GM06990 (cell line): ENCODE measurements at regions not wholly inside any gene's neighbourhood (a gene's known extent, or its start where the extent isn't known, plus 50 kb on each side); places are given as distances from the start of the nearest gene placed in this dataset.

Source experiments
- DNase-seq: peaks from one replicate; pipeline ENCODE4 v3.0.0-alpha.2; 2011; ENCODE audit not compliant: insufficient read length; ENCODE audit errors: extremely low read depth
- H3K27me3 ChIP-seq: replicated peaks from 2 replicates; pipeline ENCODE4 v1.6.0; 2011; ENCODE audit warnings: low read length; ENCODE audit not compliant: control insufficient read depth, insufficient read depth
- H3K36me3 ChIP-seq: 2 replicates; pipeline ENCODE4 v1.5.1; 2011; ENCODE audit warnings: low read length; ENCODE audit not compliant: control insufficient read depth, insufficient read depth
- H3K4me3 ChIP-seq: replicated peaks from 2 replicates; pipeline ENCODE4 v1.5.1; 2011; ENCODE audit warnings: low read depth, mild to moderate bottlenecking, control low read depth, low read length
- TF ChIP-seq, protein P1 (sequence below): IDR thresholded peaks from 2 replicates; pipeline ENCODE4 v1.5.1; 2011; ENCODE audit warnings: low read length, control low read depth, mild to moderate bottlenecking, inconsistent platforms; ENCODE audit not compliant: insufficient read depth, poor library complexity, severe bottlenecking

DNA sequence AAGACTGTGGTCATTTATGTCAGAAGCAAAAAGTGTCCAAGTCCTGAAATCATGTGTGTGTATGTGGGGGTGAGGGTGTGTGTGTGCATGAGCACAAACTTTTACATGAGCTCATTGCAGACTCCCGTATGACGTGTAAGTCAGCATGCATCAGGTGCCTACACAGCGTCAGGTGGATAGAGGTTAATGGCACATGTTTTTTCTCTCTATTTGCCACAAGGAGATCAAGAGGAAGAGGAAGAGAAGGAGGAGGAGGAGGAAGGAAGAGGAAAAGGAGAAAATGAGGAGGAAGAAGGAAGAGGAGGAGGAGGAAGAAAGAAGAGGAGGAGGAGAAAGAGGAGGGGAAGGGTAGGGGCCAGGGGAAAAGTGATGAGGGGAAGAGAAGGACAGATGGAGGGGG lies 178.0 kb upstream of the DYNLRB2 start:
- no peak for DNase-seq
- Histone ChIP-seq H3K4me3 (no peak overlapping the region), H3K36me3 (no peaks in the 10 kb centered on the region), H3K27me3 (no peaks in the 10 kb centered on the region; the same call in 1 of the 2 replicates)
- TF ChIP-seq, protein P1, sequence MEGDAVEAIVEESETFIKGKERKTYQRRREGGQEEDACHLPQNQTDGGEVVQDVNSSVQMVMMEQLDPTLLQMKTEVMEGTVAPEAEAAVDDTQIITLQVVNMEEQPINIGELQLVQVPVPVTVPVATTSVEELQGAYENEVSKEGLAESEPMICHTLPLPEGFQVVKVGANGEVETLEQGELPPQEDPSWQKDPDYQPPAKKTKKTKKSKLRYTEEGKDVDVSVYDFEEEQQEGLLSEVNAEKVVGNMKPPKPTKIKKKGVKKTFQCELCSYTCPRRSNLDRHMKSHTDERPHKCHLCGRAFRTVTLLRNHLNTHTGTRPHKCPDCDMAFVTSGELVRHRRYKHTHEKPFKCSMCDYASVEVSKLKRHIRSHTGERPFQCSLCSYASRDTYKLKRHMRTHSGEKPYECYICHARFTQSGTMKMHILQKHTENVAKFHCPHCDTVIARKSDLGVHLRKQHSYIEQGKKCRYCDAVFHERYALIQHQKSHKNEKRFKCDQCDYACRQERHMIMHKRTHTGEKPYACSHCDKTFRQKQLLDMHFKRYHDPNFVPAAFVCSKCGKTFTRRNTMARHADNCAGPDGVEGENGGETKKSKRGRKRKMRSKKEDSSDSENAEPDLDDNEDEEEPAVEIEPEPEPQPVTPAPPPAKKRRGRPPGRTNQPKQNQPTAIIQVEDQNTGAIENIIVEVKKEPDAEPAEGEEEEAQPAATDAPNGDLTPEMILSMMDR = no peak

- Histone ChIP-seq H3K36me3 (no peaks in the 10 kb centered on the region), H3K4me3 (no peak overlapping the region), H3K27me3 (no peaks in the 10 kb centered on the region)
- DNase-seq = no peak
- TF ChIP-seq, protein P1 = no peak
Observed at GRCh38 chr16:80356365-80356764, 184.4 kb upstream of the DYNLRB2 start.

GRCh38 chr16:80355335-80355734 lies 185.5 kb upstream of the DYNLRB2 start:
- TF ChIP-seq, protein P1 = no peak
- no peak for DNase-seq
- Histone ChIP-seq H3K36me3 (no peaks in the 10 kb centered on the region), H3K27me3 (no peaks in the 10 kb centered on the region), H3K4me3 (no peak overlapping the region)

GRCh38 chr16:80350061-80350460 lies 190.7 kb upstream of the DYNLRB2 start:
- no peak overlapping the region for H3K4me3 ChIP-seq
- H3K36me3 ChIP-seq = no peaks in the 10 kb centered on the region
- H3K27me3 ChIP-seq = no peaks in the 10 kb centered on the region
- no peak for DNase-seq
- TF ChIP-seq, protein P1 = no peak

DNA sequence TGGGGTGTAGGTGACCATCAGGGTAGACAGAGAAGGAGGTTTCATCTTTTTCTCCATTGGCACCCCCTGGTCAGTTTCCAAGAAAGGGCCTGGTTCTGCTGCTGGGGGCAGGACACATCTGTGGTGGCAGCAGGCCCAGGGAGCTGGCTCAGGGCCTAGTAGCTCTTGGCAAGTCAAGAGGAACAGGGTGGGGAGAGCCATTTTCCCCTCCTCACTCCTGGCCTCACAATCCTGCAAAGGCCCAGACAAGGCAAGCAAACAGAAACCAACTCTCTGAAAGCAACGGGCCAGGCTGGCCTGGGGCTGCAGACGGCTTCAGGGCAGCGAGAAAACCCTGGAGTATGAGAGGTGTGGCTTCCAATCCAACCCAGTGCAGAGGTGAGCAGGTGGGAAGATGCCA lies 192.9 kb upstream of the DYNLRB2 start:
- TF ChIP-seq, protein P1 = no peak
- no peak overlapping the region for H3K4me3 ChIP-seq
- no peaks in the 10 kb centered on the region for H3K27me3 ChIP-seq
- no peak for DNase-seq
- no peaks in the 10 kb centered on the region for H3K36me3 ChIP-seq

GRCh38 chr16:80347002-80347401 lies 193.8 kb upstream of the DYNLRB2 start:
- TF ChIP-seq, protein P1 = no peak
- no peak for DNase-seq

More at GRCh38 chr16:80347002-80347401, 193.8 kb upstream of the DYNLRB2 start:
- Histone ChIP-seq H3K36me3 (no peaks in the 10 kb centered on the region), H3K4me3 (no peak overlapping the region), H3K27me3 (no peaks in the 10 kb centered on the region)
